B cell (primary cell): ENCODE measurements at regions not wholly inside any gene's neighbourhood (a gene's known extent, or its start where the extent isn't known, plus 50 kb on each side); places are given as distances from the start of the nearest gene placed in this dataset.

Experiments used
- ATAC-seq: fragments of 200-7000 bp; cut with Tn5 transposase; one replicate; pipeline ENCODE4 v1.10.0; 2021; ENCODE audit warnings: low read depth, mild to moderate bottlenecking, moderate number of reproducible peaks, moderate library complexity
- CTCF ChIA-PET: fragments of 350-600 bp; sonication (Branson Sonifier 250); formaldehyde crosslinking; loops from one replicate; lab custom pipeline; 2021; ENCODE audit warnings: antibody characterized with exemption, inconsistent platforms; lab: Charles Lee
- POLR2A ChIA-PET: fragments of 350-600 bp; sonication (Branson Sonifier 250); formaldehyde crosslinking; loops from one replicate; lab custom pipeline; 2021; ENCODE audit warnings: antibody characterized with exemption; lab: Charles Lee
- DNase-seq: peaks from one replicate; pipeline ENCODE4 v3.0.0; 2013
- H2AFZ ChIP-seq: 2 replicates; pipeline ENCODE4 v1.6.1; 2012; ENCODE audit warnings: mild to moderate bottlenecking, low read depth, low read length; ENCODE audit not compliant: insufficient read depth, poor library complexity, severe bottlenecking
- H3K27ac ChIP-seq, 2 donors: 1 replicate in 1 of 2; 2 replicates in 1 of 2; pipeline ENCODE4 v1.5.1; 2012 to 2013; ENCODE audit warnings: low read length in 2 of 2, mild to moderate bottlenecking in 2 of 2, moderate library complexity in 1 of 2
- H3K27me3 ChIP-seq, 4 experiments: fragments of 200-600 bp in 1 of 4; sonication (generic) in 1 of 4; replicated peaks in 1 of 4; 1 replicate in 2 of 4; 2 replicates in 2 of 4; pipeline versions ENCODE4 v1.6.1 to v1.7.0; 2013 to 2016; ENCODE audit warnings: low read length in 3 of 4, mild to moderate bottlenecking in 2 of 4, mixed read lengths in 1 of 4, moderate library complexity in 1 of 4; ENCODE audit not compliant: insufficient read depth in 4 of 4, control insufficient read depth in 3 of 4; ENCODE audit errors: control extremely low read depth in 1 of 4
- H3K36me3 ChIP-seq, 2 experiments: replicated peaks in 1 of 2; 1 replicate in 1 of 2; 2 replicates in 1 of 2; pipeline versions ENCODE4 v1.6.1 to v1.7.1; 2013; ENCODE audit warnings: low read length in 1 of 2; ENCODE audit not compliant: insufficient read depth in 2 of 2, control insufficient read depth in 1 of 2; ENCODE audit errors: control extremely low read depth in 1 of 2, extremely low read depth in 1 of 2
- H3K4me1 ChIP-seq, 2 donors: fragments of 200-600 bp in 1 of 2; sonication (generic) in 1 of 2; 1 replicate in 1 of 2; 2 replicates in 1 of 2; pipeline versions ENCODE4 v1.5.1 to v1.6.1; 2013 to 2017; ENCODE audit warnings: low read length in 2 of 2; ENCODE audit not compliant: control insufficient read depth in 2 of 2, insufficient read depth in 2 of 2
- H3K4me2 ChIP-seq: replicated peaks from 2 replicates; pipeline ENCODE3; 2012; ENCODE audit warnings: mild to moderate bottlenecking, low read depth, low read length; ENCODE audit not compliant: poor library complexity, severe bottlenecking
- H3K4me3 ChIP-seq, 5 experiments: fragments of 200-600 bp in 1 of 5; sonication (generic) in 1 of 5; 1 replicate in 3 of 5; 2 replicates in 2 of 5; pipeline versions ENCODE4 v1.5.1 to v1.7.0; 2011 to 2016; ENCODE audit warnings: low read length in 4 of 5, mild to moderate bottlenecking in 4 of 5, low read depth in 2 of 5, control low read depth in 1 of 5, moderate library complexity in 1 of 5; ENCODE audit not compliant: insufficient read depth in 1 of 5; ENCODE audit errors: control extremely low read depth in 1 of 5, extremely low read depth in 1 of 5
- H3K79me2 ChIP-seq: fragments of 200-600 bp; sonication (generic); one replicate; pipeline ENCODE4 v1.6.0; 2016; ENCODE audit warnings: low read length; ENCODE audit not compliant: control insufficient read depth, insufficient read depth
- H3K9ac ChIP-seq: fragments of 200-600 bp; sonication (generic); 2 replicates; pipeline ENCODE4 v1.6.1; 2017; ENCODE audit warnings: mild to moderate bottlenecking, low read length, moderate library complexity
- H3K9me3 ChIP-seq, 3 donors: one replicate each; pipeline versions ENCODE4 v1.6.1 to v1.7.1; 2013; ENCODE audit warnings: low read length in 2 of 3; ENCODE audit not compliant: control insufficient read depth in 2 of 3, insufficient read depth in 1 of 3; ENCODE audit errors: control extremely low read depth in 1 of 3
- H4K20me1 ChIP-seq: 2 replicates; pipeline ENCODE4 v1.6.0; 2012; ENCODE audit warnings: mild to moderate bottlenecking, low read length; ENCODE audit not compliant: insufficient read depth, control insufficient read depth, poor library complexity, severe bottlenecking
- H3K27ac Mint-ChIP-seq: one replicate; pipeline ENCODE4 v1.8.0; 2021; ENCODE audit warnings: mixed read lengths
- H3K27me3 Mint-ChIP-seq: one replicate; pipeline ENCODE4 v1.8.0; 2021; ENCODE audit warnings: mixed read lengths
- H3K4me1 Mint-ChIP-seq: one replicate; pipeline ENCODE4 v1.8.0; 2021; ENCODE audit warnings: mixed read lengths
- H3K4me3 Mint-ChIP-seq: one replicate; pipeline ENCODE4 v1.8.0; 2021; ENCODE audit warnings: mixed read lengths
- H3K9me3 Mint-ChIP-seq: one replicate; pipeline ENCODE4 v1.8.0; 2022; ENCODE audit warnings: mixed read lengths; ENCODE audit not compliant: insufficient read depth
- CTCF ChIP-seq: fragments of 200-600 bp; IDR thresholded peaks from one replicate; pipeline ENCODE4 v1.8.0; 2022; ENCODE audit warnings: antibody characterized with exemption, mild to moderate bottlenecking
- EZH2 ChIP-seq: IDR thresholded peaks from 2 replicates; pipeline ENCODE4 v1.6.1; 2012; ENCODE audit warnings: borderline replicate concordance, low read depth, mild to moderate bottlenecking, moderate library complexity, low read length; ENCODE audit not compliant: insufficient read depth, poor library complexity, severe bottlenecking
- WGBS: methylation state at CpG from one replicate; pipeline ENCODE4 v1.1.5; 2013; ENCODE audit warnings: missing lambda C conversion rate; ENCODE audit not compliant: insufficient coverage; 5-methylcytosine and 5-hydroxymethylcytosine counted together
- intact Hi-C: fragments of 100-400 bp; cut with micrococcal nuclease; formaldehyde crosslinking; loops from one replicate; pipeline ENCODE4 v1.10.0; 2022

GRCh38 chr9:106400170-106400569 lies 462.8 kb upstream of the ZNF462 start:
- CTCF ChIA-PET, result no interaction called here
- H3K4me3 ChIP-seq, result no peak overlapping the region
- H3K4me2 ChIP-seq, result no peak overlapping the region
- H2AFZ ChIP-seq, result no peak overlapping the region
- H4K20me1 ChIP-seq, result no peaks in the 10 kb centered on the region
- intact Hi-C loops, result no loop called here
- Mint-ChIP-seq H3K27ac (no peak overlapping the region), H3K4me3 (no peak overlapping the region), H3K9me3 (no peaks in the 10 kb centered on the region), H3K27me3 (no peaks in the 10 kb centered on the region), H3K4me1 (no peaks in the 10 kb centered on the region)
- no peaks in the 10 kb centered on the region for H3K27me3 ChIP-seq
- H3K36me3 ChIP-seq, result no peaks in the 10 kb centered on the region
- POLR2A ChIA-PET, result no interaction called here
- H3K79me2 ChIP-seq, result no peaks in the 10 kb centered on the region
- H3K9ac ChIP-seq, result no peak overlapping the region
- no peak for ATAC-seq
- H3K9me3 ChIP-seq, result no peaks in the 10 kb centered on the region
- DNase-seq, result no peak
- TF ChIP-seq CTCF (no peak), EZH2 (no peak)
- no peak overlapping the region for H3K27ac ChIP-seq
- 88% methylated on average over 1 of the region's 1 CpG for WGBS
- H3K4me1 ChIP-seq, result no peaks in the 10 kb centered on the region

GRCh38 chr9:106400950-106401349 lies 462.0 kb upstream of the ZNF462 start:
- H3K27ac Mint-ChIP-seq, result no peak overlapping the region
- H3K4me3 Mint-ChIP-seq, result no peak overlapping the region
- Histone ChIP-seq H3K27ac (no peak overlapping the region), H2AFZ (no peak overlapping the region), H3K9me3 (no peaks in the 10 kb centered on the region), H3K79me2 (no peaks in the 10 kb centered on the region), H3K27me3 (no peaks in the 10 kb centered on the region), H3K9ac (no peak overlapping the region), H3K4me2 (no peak overlapping the region), H3K36me3 (no peaks in the 10 kb centered on the region), H4K20me1 (no peaks in the 10 kb centered on the region), H3K4me1 (no peaks in the 10 kb centered on the region), H3K4me3 (no peak overlapping the region)
- ChIA-PET POLR2A (no interaction called here), CTCF (no interaction called here)
- intact Hi-C loops, result no loop called here
- H3K9me3 Mint-ChIP-seq, result no peaks in the 10 kb centered on the region
- no peaks in the 10 kb centered on the region for H3K4me1 Mint-ChIP-seq
- no peak for ATAC-seq
- no peaks in the 10 kb centered on the region for H3K27me3 Mint-ChIP-seq
- DNase-seq, result no peak
- TF ChIP-seq EZH2 (no peak), CTCF (no peak)
- WGBS, result 77% methylated on average over 2 of the region's 2 CpGs
